ENCODE measurements at regions not wholly inside any gene's neighbourhood (a gene's known extent, or its start where the extent isn't known, plus 50 kb on each side); places are given as distances from the start of the nearest gene placed in this dataset.

GRCh38 chr12:46465307-46465706, 92.7 kb upstream of the SLC38A2 start:
- no peak overlapping the region for H3K4me3 ChIP-seq (ENCODE audit: low read depth, low read length)
- in situ Hi-C loops (cut with HindIII; ENCODE audit: low sequenced_read_pairs) = no loop called here
- no peak for DNase-seq (ENCODE audit: low read depth)
- no peak for TF ChIP-seq CTCF (IDR thresholded peaks at IDR 0.05; ENCODE audit: low read depth, low read length, missing control alignments)

- in situ Hi-C loops (cut with HindIII; ENCODE audit: low sequenced_read_pairs) = no loop called here
- TF ChIP-seq CTCF (IDR thresholded peaks at IDR 0.05; ENCODE audit: low read depth, low read length, missing control alignments) = no peak
- DNase-seq (ENCODE audit: low read depth) = no peak
- H3K4me3 ChIP-seq (ENCODE audit: low read depth, low read length) = no peak overlapping the region
Measured at GRCh38 chr12:46464863-46465262, 92.3 kb upstream of the SLC38A2 start.

GRCh38 chr12:46462641-46463355, 90.2 kb upstream of the SLC38A2 start:
- no peak for DNase-seq (ENCODE audit: low read depth)
- in situ Hi-C loops (cut with HindIII; ENCODE audit: low sequenced_read_pairs) = no loop called here
- H3K4me3 ChIP-seq (ENCODE audit: low read depth, low read length) = no peak overlapping the region
- no peak for TF ChIP-seq CTCF (IDR thresholded peaks at IDR 0.05; ENCODE audit: low read depth, low read length, missing control alignments)

GRCh38 chr12:46461907-46462640, 89.5 kb upstream of the SLC38A2 start:
- no peak for DNase-seq (ENCODE audit: low read depth)
- no peak for TF ChIP-seq CTCF (IDR thresholded peaks at IDR 0.05; ENCODE audit: low read depth, low read length, missing control alignments)
- H3K4me3 ChIP-seq (ENCODE audit: low read depth, low read length) = no peak overlapping the region
- in situ Hi-C loops (cut with HindIII; ENCODE audit: low sequenced_read_pairs) = no loop called here

- no peak overlapping the region for H3K4me3 ChIP-seq (ENCODE audit: low read depth, low read length)
- no peak for TF ChIP-seq CTCF (IDR thresholded peaks at IDR 0.05; ENCODE audit: low read depth, low read length, missing control alignments)
- in situ Hi-C loops (cut with HindIII; ENCODE audit: low sequenced_read_pairs) = no loop called here
- no peak for DNase-seq (ENCODE audit: low read depth)
Measured at GRCh38 chr12:46461459-46461858, 88.9 kb upstream of the SLC38A2 start.

GRCh38 chr12:46460682-46461210, 88.2 kb upstream of the SLC38A2 start:
- in situ Hi-C loops (cut with HindIII; ENCODE audit: low sequenced_read_pairs) = no loop called here
- TF ChIP-seq CTCF (IDR thresholded peaks at IDR 0.05; ENCODE audit: low read depth, low read length, missing control alignments) = no peak
- DNase-seq (ENCODE audit: low read depth) = no peak
- H3K4me3 ChIP-seq (ENCODE audit: low read depth, low read length) = no peak overlapping the region

Data from astrocyte of the cerebellum (primary cell).